HepG2 (cell line): ENCODE measurements at regions not wholly inside any gene's neighbourhood (a gene's known extent, or its start where the extent isn't known, plus 50 kb on each side); places are given as distances from the start of the nearest gene placed in this dataset.

ENCODE experiments used
- MED13 ChIP-seq: sonication (generic); formaldehyde crosslinking; IDR thresholded peaks from 2 replicates; pipeline ENCODE4 v1.5.0; 2020; ENCODE audit warnings: missing genetic modification reagents
- MYC ChIP-seq: sonication (generic); formaldehyde crosslinking; IDR thresholded peaks from 2 replicates; pipeline ENCODE4 v1.9.0; 2021; ENCODE audit warnings: missing genetic modification reagents, borderline replicate concordance
- TBX2 ChIP-seq: sonication (generic); formaldehyde crosslinking; IDR thresholded peaks from 2 replicates; pipeline ENCODE4 v1.5.0; 2020; ENCODE audit warnings: missing genetic modification reagents, mild to moderate bottlenecking, borderline replicate concordance
- ZFP82 ChIP-seq: sonication (generic); formaldehyde crosslinking; IDR thresholded peaks from 2 replicates; pipeline ENCODE4 v1.5.1; 2020; ENCODE audit warnings: mild to moderate bottlenecking, missing genetic modification reagents, borderline replicate concordance
- ZNF274 ChIP-seq: sonication (generic); formaldehyde crosslinking; IDR thresholded peaks from 2 replicates; pipeline ENCODE4 v1.5.1; 2020; ENCODE audit warnings: mild to moderate bottlenecking, missing genetic modification reagents
- ZNF777 ChIP-seq: sonication (generic); formaldehyde crosslinking; IDR thresholded peaks from 2 replicates; pipeline ENCODE4 v1.4.0; 2020; ENCODE audit warnings: missing genetic modification reagents
- ZNF850 ChIP-seq: sonication (generic); formaldehyde crosslinking; conservative IDR thresholded peaks from 2 replicates; pipeline ENCODE4 v1.9.0; 2021; ENCODE audit warnings: mild to moderate bottlenecking, missing genetic modification reagents
- ZNF891 ChIP-seq: sonication (generic); formaldehyde crosslinking; IDR thresholded peaks from 2 replicates; pipeline ENCODE4 v1.5.0; 2020; ENCODE audit warnings: mild to moderate bottlenecking, missing genetic modification reagents
- TF ChIP-seq, protein P1 (sequence below): sonication (generic); formaldehyde crosslinking; IDR thresholded peaks from 2 replicates; pipeline ENCODE4 v1.4.0; 2020; ENCODE audit warnings: mild to moderate bottlenecking, missing genetic modification reagents
- TF ChIP-seq, protein P2 (sequence below), 2 experiments: sonication (generic) in 1 of 2; formaldehyde crosslinking in 1 of 2; IDR thresholded peaks; 2 replicates each; pipeline versions ENCODE4 v1.4.0 to v1.6.1; 2018 to 2020; ENCODE audit warnings: missing genetic modification reagents in 2 of 2, borderline replicate concordance in 1 of 2, low read depth in 1 of 2, mild to moderate bottlenecking in 1 of 2, missing biosample characterization in 1 of 2
- TF ChIP-seq, protein P3 (sequence below): sonication (generic); formaldehyde crosslinking; IDR thresholded peaks from 2 replicates; pipeline ENCODE4 v1.4.0; 2020; ENCODE audit warnings: missing genetic modification reagents, borderline replicate concordance
- TF ChIP-seq, protein P4 (sequence below): sonication (generic); formaldehyde crosslinking; IDR thresholded peaks from 2 replicates; pipeline ENCODE4 v1.9.0; 2022; ENCODE audit warnings: missing genetic modification reagents, mild to moderate bottlenecking, borderline replicate concordance
- TF ChIP-seq, protein P5 (sequence below): sonication (generic); formaldehyde crosslinking; IDR thresholded peaks from 2 replicates; pipeline ENCODE4 v1.5.1; 2020; ENCODE audit warnings: mild to moderate bottlenecking, missing genetic modification reagents, moderate library complexity

DNA sequence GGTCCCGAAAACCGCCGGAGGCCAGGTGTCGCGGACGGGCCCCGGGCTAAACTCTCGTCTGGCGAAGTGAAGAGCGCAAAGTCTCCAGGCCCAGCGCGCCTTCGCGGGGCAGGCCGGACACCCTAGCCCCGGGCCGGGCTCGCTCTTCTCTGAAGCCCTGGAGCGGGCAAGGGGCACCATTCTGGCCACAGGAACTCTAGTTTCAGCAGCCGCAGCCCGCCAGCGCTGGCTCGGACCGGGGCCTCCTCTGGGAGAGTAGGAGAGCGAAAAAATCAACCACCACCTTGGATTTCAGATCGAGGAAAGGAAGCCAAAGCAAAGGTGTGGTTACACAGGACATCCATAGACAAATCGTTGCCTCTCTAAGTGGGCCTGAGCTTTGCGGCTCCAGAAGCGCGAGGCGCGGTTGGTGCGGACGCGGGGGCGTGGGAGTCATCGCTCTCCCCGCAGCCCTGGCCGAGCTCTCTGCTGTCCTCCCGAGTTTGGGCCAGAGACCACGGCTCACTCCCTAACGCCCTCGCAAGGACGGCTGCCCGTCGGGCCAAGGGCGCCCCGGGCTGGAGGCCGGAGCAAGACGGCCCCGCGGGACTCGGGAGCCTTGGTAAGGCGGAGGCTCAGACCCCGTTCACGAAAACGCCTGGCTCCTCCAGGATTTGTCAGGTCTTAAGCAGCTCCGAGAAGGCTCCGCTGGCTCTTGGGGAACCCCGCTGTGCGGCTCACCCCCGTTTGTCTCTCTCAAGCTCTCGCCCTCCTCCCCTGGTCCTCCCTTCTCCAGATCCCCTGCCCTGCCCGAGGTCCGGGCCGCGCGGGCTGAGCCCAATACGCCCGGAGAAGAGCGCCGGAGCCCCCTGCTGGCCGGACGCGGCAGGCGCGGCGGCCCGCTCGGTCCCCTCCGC lies 132.9 kb upstream of the DPYD start (continued):
- TF ChIP-seq, protein P1, sequence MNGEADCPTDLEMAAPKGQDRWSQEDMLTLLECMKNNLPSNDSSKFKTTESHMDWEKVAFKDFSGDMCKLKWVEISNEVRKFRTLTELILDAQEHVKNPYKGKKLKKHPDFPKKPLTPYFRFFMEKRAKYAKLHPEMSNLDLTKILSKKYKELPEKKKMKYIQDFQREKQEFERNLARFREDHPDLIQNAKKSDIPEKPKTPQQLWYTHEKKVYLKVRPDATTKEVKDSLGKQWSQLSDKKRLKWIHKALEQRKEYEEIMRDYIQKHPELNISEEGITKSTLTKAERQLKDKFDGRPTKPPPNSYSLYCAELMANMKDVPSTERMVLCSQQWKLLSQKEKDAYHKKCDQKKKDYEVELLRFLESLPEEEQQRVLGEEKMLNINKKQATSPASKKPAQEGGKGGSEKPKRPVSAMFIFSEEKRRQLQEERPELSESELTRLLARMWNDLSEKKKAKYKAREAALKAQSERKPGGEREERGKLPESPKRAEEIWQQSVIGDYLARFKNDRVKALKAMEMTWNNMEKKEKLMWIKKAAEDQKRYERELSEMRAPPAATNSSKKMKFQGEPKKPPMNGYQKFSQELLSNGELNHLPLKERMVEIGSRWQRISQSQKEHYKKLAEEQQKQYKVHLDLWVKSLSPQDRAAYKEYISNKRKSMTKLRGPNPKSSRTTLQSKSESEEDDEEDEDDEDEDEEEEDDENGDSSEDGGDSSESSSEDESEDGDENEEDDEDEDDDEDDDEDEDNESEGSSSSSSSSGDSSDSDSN (CRISPR knock-in tag) = peak; percentile 41
- TF ChIP-seq TBX2 (CRISPR knock-in tag) (peak; percentile 25; the same call in 1 of the 2 replicates), ZNF891 (CRISPR knock-in tag) (0 out of 2 replicates have a peak, but pooled peaks have one; percentile 45), ZFP82 (CRISPR knock-in tag) (0 out of 2 replicates have a peak, but pooled peaks have one; percentile 43), MYC (no peak), ZNF850 (CRISPR knock-in tag) (0 out of 2 replicates have a peak, but pooled peaks have one; percentile 49), ZNF274 (CRISPR knock-in tag) (0 out of 2 replicates have a peak, but pooled peaks have one; percentile 30), MED13 (no peak), ZNF777 (CRISPR knock-in tag) (peak; percentile 80)
- TF ChIP-seq, protein P2, sequence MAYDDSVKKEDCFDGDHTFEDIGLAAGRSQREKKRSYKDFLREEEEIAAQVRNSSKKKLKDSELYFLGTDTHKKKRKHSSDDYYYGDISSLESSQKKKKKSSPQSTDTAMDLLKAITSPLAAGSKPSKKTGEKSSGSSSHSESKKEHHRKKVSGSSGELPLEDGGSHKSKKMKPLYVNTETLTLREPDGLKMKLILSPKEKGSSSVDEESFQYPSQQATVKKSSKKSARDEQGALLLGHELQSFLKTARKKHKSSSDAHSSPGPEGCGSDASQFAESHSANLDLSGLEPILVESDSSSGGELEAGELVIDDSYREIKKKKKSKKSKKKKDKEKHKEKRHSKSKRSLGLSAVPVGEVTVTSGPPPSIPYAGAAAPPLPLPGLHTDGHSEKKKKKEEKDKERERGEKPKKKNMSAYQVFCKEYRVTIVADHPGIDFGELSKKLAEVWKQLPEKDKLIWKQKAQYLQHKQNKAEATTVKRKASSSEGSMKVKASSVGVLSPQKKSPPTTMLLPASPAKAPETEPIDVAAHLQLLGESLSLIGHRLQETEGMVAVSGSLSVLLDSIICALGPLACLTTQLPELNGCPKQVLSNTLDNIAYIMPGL (CRISPR knock-in tag; IDR thresholded peaks at IDR 0.05; ENCODE audit: borderline replicate concordance in 1 of 2, low read depth in 1 of 2) = 0 out of 4 replicates have a peak, but pooled peaks of 1 of the 2 experiments have one; percentile 44
- TF ChIP-seq, protein P3, sequence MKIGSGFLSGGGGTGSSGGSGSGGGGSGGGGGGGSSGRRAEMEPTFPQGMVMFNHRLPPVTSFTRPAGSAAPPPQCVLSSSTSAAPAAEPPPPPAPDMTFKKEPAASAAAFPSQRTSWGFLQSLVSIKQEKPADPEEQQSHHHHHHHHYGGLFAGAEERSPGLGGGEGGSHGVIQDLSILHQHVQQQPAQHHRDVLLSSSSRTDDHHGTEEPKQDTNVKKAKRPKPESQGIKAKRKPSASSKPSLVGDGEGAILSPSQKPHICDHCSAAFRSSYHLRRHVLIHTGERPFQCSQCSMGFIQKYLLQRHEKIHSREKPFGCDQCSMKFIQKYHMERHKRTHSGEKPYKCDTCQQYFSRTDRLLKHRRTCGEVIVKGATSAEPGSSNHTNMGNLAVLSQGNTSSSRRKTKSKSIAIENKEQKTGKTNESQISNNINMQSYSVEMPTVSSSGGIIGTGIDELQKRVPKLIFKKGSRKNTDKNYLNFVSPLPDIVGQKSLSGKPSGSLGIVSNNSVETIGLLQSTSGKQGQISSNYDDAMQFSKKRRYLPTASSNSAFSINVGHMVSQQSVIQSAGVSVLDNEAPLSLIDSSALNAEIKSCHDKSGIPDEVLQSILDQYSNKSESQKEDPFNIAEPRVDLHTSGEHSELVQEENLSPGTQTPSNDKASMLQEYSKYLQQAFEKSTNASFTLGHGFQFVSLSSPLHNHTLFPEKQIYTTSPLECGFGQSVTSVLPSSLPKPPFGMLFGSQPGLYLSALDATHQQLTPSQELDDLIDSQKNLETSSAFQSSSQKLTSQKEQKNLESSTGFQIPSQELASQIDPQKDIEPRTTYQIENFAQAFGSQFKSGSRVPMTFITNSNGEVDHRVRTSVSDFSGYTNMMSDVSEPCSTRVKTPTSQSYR (CRISPR knock-in tag) = no peak
- TF ChIP-seq, protein P4, sequence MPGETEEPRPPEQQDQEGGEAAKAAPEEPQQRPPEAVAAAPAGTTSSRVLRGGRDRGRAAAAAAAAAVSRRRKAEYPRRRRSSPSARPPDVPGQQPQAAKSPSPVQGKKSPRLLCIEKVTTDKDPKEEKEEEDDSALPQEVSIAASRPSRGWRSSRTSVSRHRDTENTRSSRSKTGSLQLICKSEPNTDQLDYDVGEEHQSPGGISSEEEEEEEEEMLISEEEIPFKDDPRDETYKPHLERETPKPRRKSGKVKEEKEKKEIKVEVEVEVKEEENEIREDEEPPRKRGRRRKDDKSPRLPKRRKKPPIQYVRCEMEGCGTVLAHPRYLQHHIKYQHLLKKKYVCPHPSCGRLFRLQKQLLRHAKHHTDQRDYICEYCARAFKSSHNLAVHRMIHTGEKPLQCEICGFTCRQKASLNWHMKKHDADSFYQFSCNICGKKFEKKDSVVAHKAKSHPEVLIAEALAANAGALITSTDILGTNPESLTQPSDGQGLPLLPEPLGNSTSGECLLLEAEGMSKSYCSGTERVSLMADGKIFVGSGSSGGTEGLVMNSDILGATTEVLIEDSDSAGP (CRISPR knock-in tag) = peak; percentile 19; the same call in 1 of the 2 replicates
- TF ChIP-seq, protein P5, sequence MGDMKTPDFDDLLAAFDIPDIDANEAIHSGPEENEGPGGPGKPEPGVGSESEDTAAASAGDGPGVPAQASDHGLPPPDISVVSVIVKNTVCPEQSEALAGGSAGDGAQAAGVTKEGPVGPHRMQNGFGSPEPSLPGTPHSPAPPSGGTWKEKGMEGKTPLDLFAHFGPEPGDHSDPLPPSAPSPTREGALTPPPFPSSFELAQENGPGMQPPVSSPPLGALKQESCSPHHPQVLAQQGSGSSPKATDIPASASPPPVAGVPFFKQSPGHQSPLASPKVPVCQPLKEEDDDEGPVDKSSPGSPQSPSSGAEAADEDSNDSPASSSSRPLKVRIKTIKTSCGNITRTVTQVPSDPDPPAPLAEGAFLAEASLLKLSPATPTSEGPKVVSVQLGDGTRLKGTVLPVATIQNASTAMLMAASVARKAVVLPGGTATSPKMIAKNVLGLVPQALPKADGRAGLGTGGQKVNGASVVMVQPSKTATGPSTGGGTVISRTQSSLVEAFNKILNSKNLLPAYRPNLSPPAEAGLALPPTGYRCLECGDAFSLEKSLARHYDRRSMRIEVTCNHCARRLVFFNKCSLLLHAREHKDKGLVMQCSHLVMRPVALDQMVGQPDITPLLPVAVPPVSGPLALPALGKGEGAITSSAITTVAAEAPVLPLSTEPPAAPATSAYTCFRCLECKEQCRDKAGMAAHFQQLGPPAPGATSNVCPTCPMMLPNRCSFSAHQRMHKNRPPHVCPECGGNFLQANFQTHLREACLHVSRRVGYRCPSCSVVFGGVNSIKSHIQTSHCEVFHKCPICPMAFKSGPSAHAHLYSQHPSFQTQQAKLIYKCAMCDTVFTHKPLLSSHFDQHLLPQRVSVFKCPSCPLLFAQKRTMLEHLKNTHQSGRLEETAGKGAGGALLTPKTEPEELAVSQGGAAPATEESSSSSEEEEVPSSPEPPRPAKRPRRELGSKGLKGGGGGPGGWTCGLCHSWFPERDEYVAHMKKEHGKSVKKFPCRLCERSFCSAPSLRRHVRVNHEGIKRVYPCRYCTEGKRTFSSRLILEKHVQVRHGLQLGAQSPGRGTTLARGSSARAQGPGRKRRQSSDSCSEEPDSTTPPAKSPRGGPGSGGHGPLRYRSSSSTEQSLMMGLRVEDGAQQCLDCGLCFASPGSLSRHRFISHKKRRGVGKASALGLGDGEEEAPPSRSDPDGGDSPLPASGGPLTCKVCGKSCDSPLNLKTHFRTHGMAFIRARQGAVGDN (CRISPR knock-in tag) = peak; percentile 42
